GM18499 (cell line): ENCODE measurements at regions not wholly inside any gene's neighbourhood (a gene's known extent, or its start where the extent isn't known, plus 50 kb on each side); places are given as distances from the start of the nearest gene placed in this dataset.

Experiments
- ATAC-seq: cut with Tn5 transposase; IDR thresholded peaks from one replicate; pipeline ENCODE4 v1.9.1; 2021; ENCODE audit warnings: moderate number of reproducible peaks; ENCODE audit not compliant: insufficient read depth, unreplicated experiment

- no peak for ATAC-seq
Observed at GRCh38 chr4:133513901-133514300, 364.8 kb downstream of the PCDH10 start.

- no peak for ATAC-seq
Observed at GRCh38 chr4:133498149-133498548, 349.1 kb downstream of the PCDH10 start.

- ATAC-seq, result no peak
Observed at GRCh38 chr4:133493776-133494175, 344.7 kb downstream of the PCDH10 start.

- ATAC-seq, result no peak
Observed at GRCh38 chr4:133493241-133493640, 344.1 kb downstream of the PCDH10 start.

- no peak for ATAC-seq
Observed at GRCh38 chr4:133484287-133484686, 335.2 kb downstream of the PCDH10 start.

GRCh38 chr4:133483600-133484246, 334.6 kb downstream of the PCDH10 start:
- no peak for ATAC-seq

- ATAC-seq, result no peak
Observed at GRCh38 chr4:133476063-133476462, 327.0 kb downstream of the PCDH10 start.

GRCh38 chr4:133474501-133474900, 325.4 kb downstream of the PCDH10 start:
- no peak for ATAC-seq

- ATAC-seq, result no peak
Observed at GRCh38 chr4:133472244-133472643, 323.1 kb downstream of the PCDH10 start.

- ATAC-seq, result no peak
Observed at GRCh38 chr4:133467290-133467947, 318.3 kb downstream of the PCDH10 start.

GRCh38 chr4:133465022-133465421, 315.9 kb downstream of the PCDH10 start:
- ATAC-seq, result no peak

- no peak for ATAC-seq
Observed at GRCh38 chr4:133464311-133464710, 315.2 kb downstream of the PCDH10 start.

GRCh38 chr4:133452678-133453077, 303.6 kb downstream of the PCDH10 start:
- ATAC-seq, result no peak

GRCh38 chr4:133450813-133451212, 301.7 kb downstream of the PCDH10 start:
- no peak for ATAC-seq

GRCh38 chr4:133440404-133440803, 291.3 kb downstream of the PCDH10 start:
- ATAC-seq, result no peak

GRCh38 chr4:133439830-133440229, 290.7 kb downstream of the PCDH10 start:
- ATAC-seq, result no peak

- ATAC-seq, result no peak
Observed at GRCh38 chr4:133424605-133425004, 275.5 kb downstream of the PCDH10 start.

GRCh38 chr4:133403913-133404312, 254.8 kb downstream of the PCDH10 start:
- ATAC-seq, result no peak

- ATAC-seq, result no peak
Observed at GRCh38 chr4:133402616-133403015, 253.5 kb downstream of the PCDH10 start.

GRCh38 chr4:133394971-133395627, 246.0 kb downstream of the PCDH10 start:
- no peak for ATAC-seq

GRCh38 chr4:133390198-133390855, 241.2 kb downstream of the PCDH10 start:
- ATAC-seq, result no peak
